HEK293 (cell line): ENCODE measurements at regions not wholly inside any gene's neighbourhood (a gene's known extent, or its start where the extent isn't known, plus 50 kb on each side); places are given as distances from the start of the nearest gene placed in this dataset.

Source experiments
- CTCF ChIA-PET: fragments of 350-600 bp; formaldehyde crosslinking; extraction: SDS; loops from one replicate; lab custom pipeline; 2021; ENCODE audit warnings: antibody characterized with exemption; lab: Yijun Ruan, JAX
- POLR2A ChIA-PET: fragments of 300-600 bp; formaldehyde crosslinking; extraction: SDS; loops from one replicate; lab custom pipeline; 2020; ENCODE audit warnings: antibody characterized with exemption, inconsistent platforms; lab: Yijun Ruan, JAX
- H3K27ac ChIP-seq: fragments of 200-500 bp; sonication (Bioruptor generic); 2 replicates; pipeline ENCODE4 v1.5.1; 2014; ENCODE audit warnings: low read depth, low read length, control low read depth, inconsistent platforms; ENCODE audit errors: extremely low read depth
- H3K36me3 ChIP-seq, 2 experiments: fragments of 200-500 bp in 1 of 2; sonication (Bioruptor generic) in 1 of 2; 1 replicate in 1 of 2; 2 replicates in 1 of 2; pipeline ENCODE4 v1.5.1; 2014 to 2017; ENCODE audit warnings: inconsistent platforms in 2 of 2, low read length in 2 of 2; ENCODE audit not compliant: control insufficient read depth in 2 of 2, insufficient read depth in 1 of 2
- H3K4me1 ChIP-seq: fragments of 200-500 bp; sonication (Bioruptor generic); 2 replicates; pipeline ENCODE4 v1.5.1; 2014; ENCODE audit warnings: mild to moderate bottlenecking, low read length, inconsistent platforms; ENCODE audit not compliant: control insufficient read depth, insufficient read depth
- H3K4me3 ChIP-seq: 2 replicates; pipeline ENCODE4 v1.5.1; 2011; ENCODE audit warnings: low read depth, mild to moderate bottlenecking, control low read depth, low read length, moderate library complexity
- H3K9me3 ChIP-seq: fragments of 200-500 bp; sonication (Bioruptor generic); 2 replicates; pipeline ENCODE4 v1.5.1; 2014; ENCODE audit warnings: low read depth, low read length, inconsistent platforms; ENCODE audit not compliant: control insufficient read depth, insufficient read depth
- GLIS2 ChIP-seq: fragments of 450-650 bp; formaldehyde crosslinking; IDR thresholded peaks from 2 replicates; pipeline ENCODE4 v1.5.1; 2016; ENCODE audit warnings: missing biosample characterization, missing genetic modification characterization
- MZF1 ChIP-seq: fragments of 450-650 bp; formaldehyde crosslinking; IDR thresholded peaks from 2 replicates; pipeline ENCODE4 v1.5.1; 2017; ENCODE audit warnings: missing biosample characterization, missing genetic modification characterization, borderline replicate concordance
- ZBTB10 ChIP-seq: fragments of 450-650 bp; formaldehyde crosslinking; IDR thresholded peaks from 2 replicates; pipeline ENCODE4 v1.5.1; 2016; ENCODE audit warnings: missing biosample characterization, missing genetic modification characterization
- ZBTB8A ChIP-seq: fragments of 450-650 bp; formaldehyde crosslinking; IDR thresholded peaks from 2 replicates; pipeline ENCODE4 v1.5.1; 2016; ENCODE audit warnings: missing biosample characterization, missing genetic modification characterization
- ZFP37 ChIP-seq: fragments of 450-650 bp; formaldehyde crosslinking; IDR thresholded peaks from 2 replicates; pipeline ENCODE4 v1.5.1; 2016; ENCODE audit warnings: missing biosample characterization, missing genetic modification characterization
- ZFP69B ChIP-seq: fragments of 450-650 bp; formaldehyde crosslinking; IDR thresholded peaks from 2 replicates; pipeline ENCODE4 v1.5.1; 2016; ENCODE audit warnings: missing biosample characterization, missing genetic modification characterization
- ZNF132 ChIP-seq: fragments of 450-650 bp; formaldehyde crosslinking; IDR thresholded peaks from 2 replicates; pipeline ENCODE4 v1.5.1; 2017; ENCODE audit warnings: missing biosample characterization, missing genetic modification characterization, borderline replicate concordance
- ZNF133 ChIP-seq: fragments of 450-650 bp; formaldehyde crosslinking; IDR thresholded peaks from 2 replicates; pipeline ENCODE4 v1.5.1; 2016; ENCODE audit warnings: missing biosample characterization, missing genetic modification characterization
- ZNF140 ChIP-seq: fragments of 450-650 bp; formaldehyde crosslinking; IDR thresholded peaks from 2 replicates; pipeline ENCODE4 v1.5.1; 2016; ENCODE audit warnings: missing biosample characterization, missing genetic modification characterization
- ZNF148 ChIP-seq: fragments of 450-650 bp; formaldehyde crosslinking; IDR thresholded peaks from 2 replicates; pipeline ENCODE4 v1.5.0; 2017; ENCODE audit warnings: missing biosample characterization, missing genetic modification characterization, borderline replicate concordance
- ZNF239 ChIP-seq: fragments of 450-650 bp; formaldehyde crosslinking; IDR thresholded peaks from 2 replicates; pipeline ENCODE4 v1.5.1; 2016; ENCODE audit warnings: missing biosample characterization, missing genetic modification characterization
- ZNF26 ChIP-seq: fragments of 450-650 bp; formaldehyde crosslinking; IDR thresholded peaks from 2 replicates; pipeline ENCODE4 v1.5.1; 2016; ENCODE audit warnings: missing biosample characterization, missing genetic modification characterization
- ZNF274 ChIP-seq, 2 experiments: fragments of 200-500 bp in 1 of 2; fragments of 450-650 bp in 1 of 2; sonication (Bioruptor generic) in 1 of 2; formaldehyde crosslinking in 1 of 2; IDR thresholded peaks; 2 replicates each; pipeline versions ENCODE4 v1.5.1 to v1.6.1; 2014 to 2016; ENCODE audit warnings: borderline replicate concordance in 1 of 2, inconsistent platforms in 1 of 2, low read length in 1 of 2, missing biosample characterization in 1 of 2, missing genetic modification characterization in 1 of 2
- ZNF302 ChIP-seq: fragments of 450-650 bp; formaldehyde crosslinking; IDR thresholded peaks from 2 replicates; pipeline ENCODE4 v1.5.1; 2016; ENCODE audit warnings: missing biosample characterization, missing genetic modification characterization, low read depth
- ZNF354C ChIP-seq: fragments of 450-650 bp; formaldehyde crosslinking; IDR thresholded peaks from 2 replicates; pipeline ENCODE4 v1.5.1; 2016; ENCODE audit warnings: missing biosample characterization, missing genetic modification characterization, low read depth, borderline replicate concordance
- ZNF398 ChIP-seq: fragments of 450-650 bp; formaldehyde crosslinking; IDR thresholded peaks from 2 replicates; pipeline ENCODE4 v1.5.1; 2017; ENCODE audit warnings: missing biosample characterization, missing genetic modification characterization
- ZNF514 ChIP-seq: fragments of 450-650 bp; formaldehyde crosslinking; IDR thresholded peaks from 2 replicates; pipeline ENCODE4 v1.5.1; 2016; ENCODE audit warnings: missing biosample characterization, missing genetic modification characterization
- ZNF560 ChIP-seq: fragments of 450-650 bp; formaldehyde crosslinking; IDR thresholded peaks from 2 replicates; pipeline ENCODE4 v1.5.1; 2017; ENCODE audit warnings: missing biosample characterization, missing genetic modification characterization, borderline replicate concordance
- ZNF600 ChIP-seq: fragments of 450-650 bp; formaldehyde crosslinking; IDR thresholded peaks from 2 replicates; pipeline ENCODE4 v1.5.1; 2016; ENCODE audit warnings: missing biosample characterization, missing genetic modification characterization
- ZNF664 ChIP-seq: fragments of 450-650 bp; formaldehyde crosslinking; IDR thresholded peaks from 2 replicates; pipeline ENCODE4 v1.5.1; 2016; ENCODE audit warnings: missing biosample characterization, missing genetic modification characterization
- ZNF776 ChIP-seq: fragments of 450-650 bp; formaldehyde crosslinking; IDR thresholded peaks from 2 replicates; pipeline ENCODE4 v1.5.0; 2017; ENCODE audit warnings: missing biosample characterization, missing genetic modification characterization, borderline replicate concordance
- ZXDB ChIP-seq: fragments of 450-650 bp; formaldehyde crosslinking; IDR thresholded peaks from 2 replicates; pipeline ENCODE4 v1.5.1; 2016; ENCODE audit warnings: missing biosample characterization, missing genetic modification characterization

GRCh38 chr10:8544500-8544899 is 490.0 kb downstream of the GATA3 start (continued):
- TF ChIP-seq ZBTB10 (tag by site-specific recombination) (no peak), ZNF140 (tag by site-specific recombination) (no peak), ZNF26 (tag by site-specific recombination) (no peak)

DNA sequence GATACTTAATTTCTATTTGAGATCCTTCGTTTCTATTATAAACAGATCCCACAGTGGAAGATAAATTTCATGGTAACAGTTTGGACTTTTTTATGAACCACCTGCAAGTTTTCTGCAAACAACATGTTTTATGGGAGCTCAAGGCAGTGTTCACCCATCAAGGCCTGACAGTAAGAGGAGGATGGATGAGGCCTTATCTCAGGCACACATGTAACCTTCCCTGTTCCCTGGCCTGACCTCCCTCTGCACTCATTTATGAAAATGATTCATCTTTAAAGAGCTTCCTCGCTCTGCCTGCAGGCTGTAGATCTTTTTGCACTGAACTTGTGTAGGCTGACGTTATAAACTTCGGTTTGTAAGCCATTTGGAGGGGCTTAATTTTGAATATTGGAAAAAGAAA is 500.1 kb downstream of the GATA3 start:
- CTCF ChIA-PET, result interaction anchor here (0.7 kb wide), 1 partner anchor 12 kb away, joined by 4 read pairs; no protein-coding TSS in a partner anchor
- Histone ChIP-seq H3K4me3 (no peak overlapping the region), H3K4me1 (no peaks in the 10 kb centered on the region), H3K27ac (no peak overlapping the region), H3K9me3 (no peaks in the 10 kb centered on the region), H3K36me3 (no peaks in the 10 kb centered on the region)
- TF ChIP-seq ZNF560 (tag by site-specific recombination) (no peak), ZNF398 (tag by site-specific recombination) (no peak), ZFP69B (tag by site-specific recombination) (no peak), ZFP37 (tag by site-specific recombination) (no peak), ZNF133 (tag by site-specific recombination) (no peak), ZBTB8A (no peak), ZNF132 (no peak), ZNF664 (tag by site-specific recombination) (no peak), MZF1 (no peak), ZNF239 (tag by site-specific recombination) (no peak), ZNF354C (tag by site-specific recombination) (no peak), GLIS2 (no peak), ZNF600 (no peak), ZNF140 (tag by site-specific recombination) (no peak), ZNF514 (tag by site-specific recombination) (no peak), ZNF274 (IDR thresholded peaks at IDR 0.05; ENCODE audit: low read length) (no peak), ZNF274 (tag by site-specific recombination; IDR thresholded peaks at IDR 0.05; ENCODE audit: borderline replicate concordance) (no peak), ZNF776 (no peak), ZXDB (tag by site-specific recombination) (no peak), ZNF148 (tag by site-specific recombination) (no peak), ZNF302 (tag by site-specific recombination) (no peak)
- POLR2A ChIA-PET, result no interaction called here
